Hepatocyte (in vitro differentiated cells): ENCODE measurements at regions not wholly inside any gene's neighbourhood (a gene's known extent, or its start where the extent isn't known, plus 50 kb on each side); places are given as distances from the start of the nearest gene placed in this dataset.
A peak's percentile ranks its signal among the peaks of the same experiment; 100 is the strongest.
"Not testable (repeated sequence)": the region's sequence is repeated elsewhere in the genome, so short reads cannot be mapped to it uniquely, and the experiment has no call there.

Experiments used
- DNase-seq: peaks from one replicate; pipeline ENCODE4 v3.0.0-alpha.2; 2016; ENCODE audit warnings: low spot score
- H2AFZ ChIP-seq: fragments of 200-600 bp; sonication (generic); 2 replicates; pipeline ENCODE4 v1.6.0; 2016; ENCODE audit warnings: antibody characterized with exemption, mild to moderate bottlenecking
- H3K27ac ChIP-seq: fragments of 200-600 bp; sonication (generic); 2 replicates; pipeline ENCODE4 v1.5.1; 2016; ENCODE audit warnings: mild to moderate bottlenecking
- H3K27me3 ChIP-seq: fragments of 200-600 bp; sonication (generic); 2 replicates; pipeline ENCODE4 v1.6.1; 2016
- H3K36me3 ChIP-seq: fragments of 200-600 bp; sonication (generic); replicated peaks from 2 replicates; pipeline ENCODE4 v1.5.1; 2016; ENCODE audit warnings: low read depth; ENCODE audit not compliant: insufficient read depth
- H3K4me1 ChIP-seq: fragments of 200-600 bp; sonication (generic); 2 replicates; pipeline ENCODE4 v1.5.1; 2016; ENCODE audit warnings: mild to moderate bottlenecking, moderate library complexity; ENCODE audit not compliant: insufficient read depth
- H3K4me2 ChIP-seq: fragments of 200-600 bp; sonication (generic); 2 replicates; pipeline ENCODE4 v1.6.0; 2016
- H3K4me3 ChIP-seq: fragments of 200-600 bp; sonication (generic); 2 replicates; pipeline ENCODE4 v1.5.1; 2016; ENCODE audit warnings: mild to moderate bottlenecking
- H3K79me2 ChIP-seq: fragments of 200-600 bp; sonication (generic); 2 replicates; pipeline ENCODE4 v1.6.0; 2017; ENCODE audit warnings: mild to moderate bottlenecking
- H3K9me2 ChIP-seq: fragments of 200-600 bp; sonication (generic); replicated peaks from 2 replicates; pipeline ENCODE4 v1.6.0; 2017; ENCODE audit warnings: mild to moderate bottlenecking; ENCODE audit not compliant: insufficient read depth
- H3K9me3 ChIP-seq: fragments of 200-600 bp; sonication (generic); 2 replicates; pipeline ENCODE4 v1.5.1; 2016; ENCODE audit warnings: low read depth, mild to moderate bottlenecking
- H4K20me1 ChIP-seq: fragments of 200-600 bp; sonication (generic); 2 replicates; pipeline ENCODE4 v1.6.0; 2016; ENCODE audit warnings: mild to moderate bottlenecking; ENCODE audit not compliant: insufficient read depth, poor library complexity, severe bottlenecking
- CTCF ChIP-seq: fragments of 200-600 bp; sonication (generic); IDR thresholded peaks from 2 replicates; pipeline ENCODE4 v1.5.1; 2016; ENCODE audit warnings: antibody characterized with exemption, mild to moderate bottlenecking; ENCODE audit not compliant: poor library complexity
- EZH2 ChIP-seq: fragments of 200-600 bp; sonication (generic); IDR thresholded peaks from 2 replicates; pipeline ENCODE4 v1.6.1; 2016; ENCODE audit warnings: antibody characterized with exemption, mild to moderate bottlenecking, borderline replicate concordance
- EZH2phosphoT487 ChIP-seq: fragments of 200-600 bp; sonication (generic); IDR thresholded peaks from one replicate; pipeline ENCODE4 v1.6.1; 2018; ENCODE audit warnings: antibody characterized with exemption, mild to moderate bottlenecking, low read depth, moderate library complexity; ENCODE audit not compliant: unreplicated experiment, severe bottlenecking
- WGBS: methylation state at CpG from one replicate; pipeline ENCODE4 v1.1.6; 2016; ENCODE audit warnings: low lambda C conversion rate; ENCODE audit errors: missing lambda C conversion rate; 5-methylcytosine and 5-hydroxymethylcytosine counted together

GRCh38 chr9:29445751-29446150 lies 1872.5 kb upstream of the C9orf72 start:
- Histone ChIP-seq H3K4me3 (no peak overlapping the region), H3K27me3 (no peaks in the 10 kb centered on the region), H3K9me2 (no peaks in the 10 kb centered on the region), H2AFZ (no peak overlapping the region), H3K4me2 (no peak overlapping the region), H3K27ac (no peak overlapping the region), H3K79me2 (no peaks in the 10 kb centered on the region), H4K20me1 (no peaks in the 10 kb centered on the region), H3K36me3 (no peaks in the 10 kb centered on the region), H3K9me3 (no peaks in the 10 kb centered on the region), H3K4me1 (no peaks in the 10 kb centered on the region)
- WGBS: 84% methylated on average over 3 of the region's 3 CpGs
- no peak for DNase-seq
- no peak for TF ChIP-seq CTCF
- no peak for TF ChIP-seq EZH2
- TF ChIP-seq EZH2phosphoT487: no peak

GRCh38 chr9:29449306-29449705 lies 1876.0 kb upstream of the C9orf72 start:
- H3K4me1 ChIP-seq: no peaks in the 10 kb centered on the region
- H3K36me3 ChIP-seq: no peaks in the 10 kb centered on the region
- DNase-seq: no peak
- no peaks in the 10 kb centered on the region for H3K27me3 ChIP-seq
- H3K4me3 ChIP-seq: no peak overlapping the region
- H3K79me2 ChIP-seq: no peaks in the 10 kb centered on the region
- no peaks in the 10 kb centered on the region for H3K9me3 ChIP-seq
- no peaks in the 10 kb centered on the region for H4K20me1 ChIP-seq
- H3K9me2 ChIP-seq: no peaks in the 10 kb centered on the region
- TF ChIP-seq EZH2 (no peak), EZH2phosphoT487 (no peak), CTCF (no peak)
- H3K4me2 ChIP-seq: peak overlapping the region; percentile 12
- H2AFZ ChIP-seq: no peak overlapping the region
- H3K27ac ChIP-seq: no peak overlapping the region

- H2AFZ ChIP-seq: peak overlapping the region; percentile 45
- not testable (repeated sequence) for H3K9me3 ChIP-seq, H3K79me2 ChIP-seq, H3K27me3 ChIP-seq, H4K20me1 ChIP-seq, H3K9me2 ChIP-seq, H3K4me3 ChIP-seq, DNase-seq, H3K36me3 ChIP-seq, H3K4me1 ChIP-seq
- 66% methylated on average over 29 of the region's 29 CpGs for WGBS
- peak overlapping the region; percentile 48 for H3K4me2 ChIP-seq
- peak overlapping the region; percentile 15 for H3K27ac ChIP-seq
Observed at GRCh38 chr9:29450343-29450875, 1877.1 kb upstream of the C9orf72 start.

GRCh38 chr9:29456940-29457339 lies 1883.7 kb upstream of the C9orf72 start:
- Histone ChIP-seq H4K20me1 (no peaks in the 10 kb centered on the region), H3K9me3 (no peaks in the 10 kb centered on the region), H3K4me2 (no peak overlapping the region), H3K79me2 (no peaks in the 10 kb centered on the region), H3K27ac (no peak overlapping the region), H3K36me3 (no peaks in the 10 kb centered on the region), H2AFZ (no peak overlapping the region), H3K4me3 (no peak overlapping the region), H3K9me2 (no peaks in the 10 kb centered on the region), H3K4me1 (no peaks in the 10 kb centered on the region), H3K27me3 (no peaks in the 10 kb centered on the region)
- TF ChIP-seq EZH2 (no peak), EZH2phosphoT487 (no peak), CTCF (no peak)
- WGBS: 97% methylated on average over 3 of the region's 3 CpGs
- DNase-seq: no peak
